HEK293 (cell line): ENCODE measurements at regions not wholly inside any gene's neighbourhood (a gene's known extent, or its start where the extent isn't known, plus 50 kb on each side); places are given as distances from the start of the nearest gene placed in this dataset.
A peak's percentile ranks its signal among the peaks of the same experiment; 100 is the strongest.

Experiments used
- CTCF ChIA-PET: fragments of 350-600 bp; formaldehyde crosslinking; extraction: SDS; loops from one replicate; lab custom pipeline; 2021; ENCODE audit warnings: antibody characterized with exemption; lab: Yijun Ruan, JAX
- POLR2A ChIA-PET: fragments of 300-600 bp; formaldehyde crosslinking; extraction: SDS; loops from one replicate; lab custom pipeline; 2020; ENCODE audit warnings: antibody characterized with exemption, inconsistent platforms; lab: Yijun Ruan, JAX
- H3K27ac ChIP-seq: fragments of 200-500 bp; sonication (Bioruptor generic); 2 replicates; pipeline ENCODE4 v1.5.1; 2014; ENCODE audit warnings: low read depth, low read length, control low read depth, inconsistent platforms; ENCODE audit errors: extremely low read depth
- H3K36me3 ChIP-seq, 2 experiments: fragments of 200-500 bp in 1 of 2; sonication (Bioruptor generic) in 1 of 2; 1 replicate in 1 of 2; 2 replicates in 1 of 2; pipeline ENCODE4 v1.5.1; 2014 to 2017; ENCODE audit warnings: inconsistent platforms in 2 of 2, low read length in 2 of 2; ENCODE audit not compliant: control insufficient read depth in 2 of 2, insufficient read depth in 1 of 2
- H3K4me1 ChIP-seq: fragments of 200-500 bp; sonication (Bioruptor generic); 2 replicates; pipeline ENCODE4 v1.5.1; 2014; ENCODE audit warnings: mild to moderate bottlenecking, low read length, inconsistent platforms; ENCODE audit not compliant: control insufficient read depth, insufficient read depth
- H3K4me3 ChIP-seq: 2 replicates; pipeline ENCODE4 v1.5.1; 2011; ENCODE audit warnings: low read depth, mild to moderate bottlenecking, control low read depth, low read length, moderate library complexity
- H3K9me3 ChIP-seq: fragments of 200-500 bp; sonication (Bioruptor generic); 2 replicates; pipeline ENCODE4 v1.5.1; 2014; ENCODE audit warnings: low read depth, low read length, inconsistent platforms; ENCODE audit not compliant: control insufficient read depth, insufficient read depth
- EGR2 ChIP-seq: fragments of 450-650 bp; formaldehyde crosslinking; IDR thresholded peaks from 2 replicates; pipeline ENCODE4 v1.5.1; 2016; ENCODE audit warnings: low read depth, missing biosample characterization, missing genetic modification characterization
- ELK4 ChIP-seq: IDR thresholded peaks from 2 replicates; pipeline ENCODE4 v1.6.1; 2011; ENCODE audit warnings: mild to moderate bottlenecking, low read depth, low read length, borderline replicate concordance
- FEZF1 ChIP-seq: fragments of 450-650 bp; formaldehyde crosslinking; IDR thresholded peaks from 2 replicates; pipeline ENCODE4 v1.5.1; 2016; ENCODE audit warnings: missing biosample characterization, missing genetic modification characterization
- GLIS2 ChIP-seq: fragments of 450-650 bp; formaldehyde crosslinking; IDR thresholded peaks from 2 replicates; pipeline ENCODE4 v1.5.1; 2016; ENCODE audit warnings: missing biosample characterization, missing genetic modification characterization
- MZF1 ChIP-seq: fragments of 450-650 bp; formaldehyde crosslinking; IDR thresholded peaks from 2 replicates; pipeline ENCODE4 v1.5.1; 2017; ENCODE audit warnings: missing biosample characterization, missing genetic modification characterization, borderline replicate concordance
- SALL2 ChIP-seq: fragments of 450-650 bp; formaldehyde crosslinking; IDR thresholded peaks from 2 replicates; pipeline ENCODE4 v1.5.0; 2017; ENCODE audit warnings: missing biosample characterization, mild to moderate bottlenecking, missing genetic modification characterization, borderline replicate concordance
- WT1 ChIP-seq: fragments of 450-650 bp; formaldehyde crosslinking; IDR thresholded peaks from 2 replicates; pipeline ENCODE4 v1.5.1; 2016; ENCODE audit warnings: missing biosample characterization, missing genetic modification characterization
- YY2 ChIP-seq: fragments of 450-650 bp; formaldehyde crosslinking; IDR thresholded peaks from 2 replicates; pipeline ENCODE4 v1.5.1; 2016; ENCODE audit warnings: missing biosample characterization, missing genetic modification characterization
- ZBTB8A ChIP-seq: fragments of 450-650 bp; formaldehyde crosslinking; IDR thresholded peaks from 2 replicates; pipeline ENCODE4 v1.5.1; 2016; ENCODE audit warnings: missing biosample characterization, missing genetic modification characterization
- ZNF112 ChIP-seq: fragments of 450-650 bp; formaldehyde crosslinking; IDR thresholded peaks from 2 replicates; pipeline ENCODE4 v1.5.0; 2017; ENCODE audit warnings: missing biosample characterization, missing genetic modification characterization
- ZNF146 ChIP-seq: fragments of 450-650 bp; formaldehyde crosslinking; IDR thresholded peaks from 2 replicates; pipeline ENCODE4 v1.5.1; 2016; ENCODE audit warnings: missing biosample characterization, missing genetic modification characterization
- ZNF155 ChIP-seq: fragments of 450-650 bp; formaldehyde crosslinking; IDR thresholded peaks from 2 replicates; pipeline ENCODE4 v1.5.1; 2016; ENCODE audit warnings: missing biosample characterization, missing genetic modification characterization
- ZNF175 ChIP-seq: fragments of 450-650 bp; formaldehyde crosslinking; IDR thresholded peaks from 2 replicates; pipeline ENCODE4 v1.5.1; 2016; ENCODE audit warnings: missing biosample characterization, missing genetic modification characterization
- ZNF394 ChIP-seq: fragments of 450-650 bp; formaldehyde crosslinking; IDR thresholded peaks from 2 replicates; pipeline ENCODE4 v1.5.1; 2016; ENCODE audit warnings: missing biosample characterization, missing genetic modification characterization, mild to moderate bottlenecking, moderate library complexity, borderline replicate concordance
- ZNF416 ChIP-seq: fragments of 450-650 bp; formaldehyde crosslinking; IDR thresholded peaks from 2 replicates; pipeline ENCODE4 v1.5.1; 2016; ENCODE audit warnings: missing biosample characterization, missing genetic modification characterization
- ZNF426 ChIP-seq: fragments of 450-650 bp; formaldehyde crosslinking; IDR thresholded peaks from 2 replicates; pipeline ENCODE4 v1.5.1; 2017; ENCODE audit warnings: missing biosample characterization, missing genetic modification characterization, mild to moderate bottlenecking, inconsistent platforms, moderate library complexity
- ZNF549 ChIP-seq: fragments of 450-650 bp; IDR thresholded peaks from 2 replicates; pipeline ENCODE4 v1.5.1; 2018; ENCODE audit warnings: missing biosample characterization, missing genetic modification characterization, mild to moderate bottlenecking, inconsistent platforms, moderate library complexity
- ZNF555 ChIP-seq: fragments of 450-650 bp; formaldehyde crosslinking; conservative IDR thresholded peaks from 2 replicates; pipeline ENCODE4 v1.5.1; 2017; ENCODE audit warnings: missing biosample characterization, mild to moderate bottlenecking, missing genetic modification characterization, inconsistent platforms
- ZNF623 ChIP-seq: fragments of 450-650 bp; formaldehyde crosslinking; IDR thresholded peaks from 2 replicates; pipeline ENCODE4 v1.5.1; 2016; ENCODE audit warnings: missing biosample characterization, missing genetic modification characterization
- ZNF707 ChIP-seq: fragments of 450-650 bp; formaldehyde crosslinking; IDR thresholded peaks from 2 replicates; pipeline ENCODE4 v1.5.1; 2016; ENCODE audit warnings: missing biosample characterization, missing genetic modification characterization
- ZNF76 ChIP-seq: fragments of 450-650 bp; formaldehyde crosslinking; IDR thresholded peaks from 2 replicates; pipeline ENCODE4; 2016; ENCODE audit warnings: low read depth, missing biosample characterization, missing genetic modification characterization, borderline replicate concordance
- ZNF843 ChIP-seq: fragments of 450-650 bp; formaldehyde crosslinking; IDR thresholded peaks from 2 replicates; pipeline ENCODE4 v1.5.1; 2016; ENCODE audit warnings: missing biosample characterization, missing genetic modification characterization
- TF ChIP-seq, protein P1 (sequence below): fragments of 450-650 bp; formaldehyde crosslinking; IDR thresholded peaks from 2 replicates; pipeline ENCODE4 v1.5.1; 2016; ENCODE audit warnings: missing biosample characterization, missing genetic modification characterization
- TF ChIP-seq, protein P2 (sequence below): fragments of 450-650 bp; formaldehyde crosslinking; IDR thresholded peaks from 2 replicates; pipeline ENCODE4 v1.5.1; 2017; ENCODE audit warnings: missing biosample characterization, missing genetic modification characterization
- TF ChIP-seq, protein P3 (sequence below): fragments of 450-650 bp; formaldehyde crosslinking; IDR thresholded peaks from 2 replicates; pipeline ENCODE4 v1.5.0; 2017; ENCODE audit warnings: missing biosample characterization, missing genetic modification characterization, borderline replicate concordance
- TF ChIP-seq, protein P4 (sequence below): sonication (generic); formaldehyde crosslinking; IDR thresholded peaks from 2 replicates; pipeline ENCODE4 v1.8.1; 2022; ENCODE audit warnings: mild to moderate bottlenecking, moderate library complexity, missing genetic modification reagents
- TF ChIP-seq, protein P5 (sequence below): fragments of 450-650 bp; formaldehyde crosslinking; IDR thresholded peaks from 2 replicates; pipeline ENCODE4 v1.5.1; 2017; ENCODE audit warnings: missing biosample characterization, mild to moderate bottlenecking, missing genetic modification characterization, moderate library complexity

GRCh38 chr1:229192853-229193252 is 78.1 kb upstream of the RAB4A start:
- H3K9me3 ChIP-seq: no peaks in the 10 kb centered on the region
- ChIA-PET POLR2A (no interaction called here), CTCF (interaction anchor here (1.2 to 1.6 kb wide), 2 partner anchors 9 to 10 kb away, joined by 3 to 4 read pairs; no protein-coding TSS in a partner anchor)
- no peak overlapping the region for H3K4me3 ChIP-seq
- peaks cover 4% of the 10 kb centered on the region; the same call in 1 of the 2 replicates for H3K4me1 ChIP-seq
- H3K27ac ChIP-seq: no peak overlapping the region
- H3K36me3 ChIP-seq: no peaks in the 10 kb centered on the region
- TF ChIP-seq MZF1 (tag by site-specific recombination): no peak
- 0 out of 2 replicates have a peak, but pooled peaks have one; percentile 37 for TF ChIP-seq ZNF843
- TF ChIP-seq ZNF426: no peak
- TF ChIP-seq, protein P1, sequence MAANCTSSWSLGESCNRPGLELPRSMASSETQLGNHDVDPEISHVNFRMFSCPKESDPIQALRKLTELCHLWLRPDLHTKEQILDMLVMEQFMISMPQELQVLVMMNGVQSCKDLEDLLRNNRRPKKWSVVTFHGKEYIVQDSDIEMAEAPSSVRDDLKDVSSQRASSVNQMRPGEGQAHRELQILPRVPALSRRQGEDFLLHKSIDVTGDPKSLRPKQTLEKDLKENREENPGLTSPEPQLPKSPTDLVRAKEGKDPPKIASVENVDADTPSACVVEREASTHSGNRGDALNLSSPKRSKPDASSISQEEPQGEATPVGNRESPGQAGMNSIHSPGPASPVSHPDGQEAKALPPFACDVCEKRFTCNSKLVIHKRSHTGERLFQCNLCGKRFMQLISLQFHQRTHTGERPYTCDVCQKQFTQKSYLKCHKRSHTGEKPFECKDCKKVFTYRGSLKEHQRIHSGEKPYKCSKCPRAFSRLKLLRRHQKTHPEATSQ (tag by site-specific recombination): no peak
- no peak for TF ChIP-seq ZNF707 (tag by site-specific recombination)
- TF ChIP-seq, protein P2, sequence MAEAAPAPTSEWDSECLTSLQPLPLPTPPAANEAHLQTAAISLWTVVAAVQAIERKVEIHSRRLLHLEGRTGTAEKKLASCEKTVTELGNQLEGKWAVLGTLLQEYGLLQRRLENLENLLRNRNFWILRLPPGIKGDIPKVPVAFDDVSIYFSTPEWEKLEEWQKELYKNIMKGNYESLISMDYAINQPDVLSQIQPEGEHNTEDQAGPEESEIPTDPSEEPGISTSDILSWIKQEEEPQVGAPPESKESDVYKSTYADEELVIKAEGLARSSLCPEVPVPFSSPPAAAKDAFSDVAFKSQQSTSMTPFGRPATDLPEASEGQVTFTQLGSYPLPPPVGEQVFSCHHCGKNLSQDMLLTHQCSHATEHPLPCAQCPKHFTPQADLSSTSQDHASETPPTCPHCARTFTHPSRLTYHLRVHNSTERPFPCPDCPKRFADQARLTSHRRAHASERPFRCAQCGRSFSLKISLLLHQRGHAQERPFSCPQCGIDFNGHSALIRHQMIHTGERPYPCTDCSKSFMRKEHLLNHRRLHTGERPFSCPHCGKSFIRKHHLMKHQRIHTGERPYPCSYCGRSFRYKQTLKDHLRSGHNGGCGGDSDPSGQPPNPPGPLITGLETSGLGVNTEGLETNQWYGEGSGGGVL (tag by site-specific recombination): no peak
- TF ChIP-seq SALL2 (tag by site-specific recombination): no peak
- no peak for TF ChIP-seq ZNF394 (tag by site-specific recombination)
- no peak for TF ChIP-seq ZNF175
- no peak for TF ChIP-seq ZNF549 (tag by site-specific recombination)
- TF ChIP-seq ZBTB8A (tag by site-specific recombination): no peak
- no peak; the same call in 1 of the 2 replicates for TF ChIP-seq ZNF555
- TF ChIP-seq, protein P3, sequence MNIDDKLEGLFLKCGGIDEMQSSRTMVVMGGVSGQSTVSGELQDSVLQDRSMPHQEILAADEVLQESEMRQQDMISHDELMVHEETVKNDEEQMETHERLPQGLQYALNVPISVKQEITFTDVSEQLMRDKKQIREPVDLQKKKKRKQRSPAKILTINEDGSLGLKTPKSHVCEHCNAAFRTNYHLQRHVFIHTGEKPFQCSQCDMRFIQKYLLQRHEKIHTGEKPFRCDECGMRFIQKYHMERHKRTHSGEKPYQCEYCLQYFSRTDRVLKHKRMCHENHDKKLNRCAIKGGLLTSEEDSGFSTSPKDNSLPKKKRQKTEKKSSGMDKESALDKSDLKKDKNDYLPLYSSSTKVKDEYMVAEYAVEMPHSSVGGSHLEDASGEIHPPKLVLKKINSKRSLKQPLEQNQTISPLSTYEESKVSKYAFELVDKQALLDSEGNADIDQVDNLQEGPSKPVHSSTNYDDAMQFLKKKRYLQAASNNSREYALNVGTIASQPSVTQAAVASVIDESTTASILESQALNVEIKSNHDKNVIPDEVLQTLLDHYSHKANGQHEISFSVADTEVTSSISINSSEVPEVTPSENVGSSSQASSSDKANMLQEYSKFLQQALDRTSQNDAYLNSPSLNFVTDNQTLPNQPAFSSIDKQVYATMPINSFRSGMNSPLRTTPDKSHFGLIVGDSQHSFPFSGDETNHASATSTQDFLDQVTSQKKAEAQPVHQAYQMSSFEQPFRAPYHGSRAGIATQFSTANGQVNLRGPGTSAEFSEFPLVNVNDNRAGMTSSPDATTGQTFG (tag by site-specific recombination): no peak
- TF ChIP-seq GLIS2: no peak
- no peak for TF ChIP-seq EGR2
- no peak for TF ChIP-seq ZNF146 (tag by site-specific recombination)
- 0 out of 2 replicates have a peak, but pooled peaks have one; percentile 23 for TF ChIP-seq WT1 (tag by site-specific recombination)
- TF ChIP-seq, protein P4, sequence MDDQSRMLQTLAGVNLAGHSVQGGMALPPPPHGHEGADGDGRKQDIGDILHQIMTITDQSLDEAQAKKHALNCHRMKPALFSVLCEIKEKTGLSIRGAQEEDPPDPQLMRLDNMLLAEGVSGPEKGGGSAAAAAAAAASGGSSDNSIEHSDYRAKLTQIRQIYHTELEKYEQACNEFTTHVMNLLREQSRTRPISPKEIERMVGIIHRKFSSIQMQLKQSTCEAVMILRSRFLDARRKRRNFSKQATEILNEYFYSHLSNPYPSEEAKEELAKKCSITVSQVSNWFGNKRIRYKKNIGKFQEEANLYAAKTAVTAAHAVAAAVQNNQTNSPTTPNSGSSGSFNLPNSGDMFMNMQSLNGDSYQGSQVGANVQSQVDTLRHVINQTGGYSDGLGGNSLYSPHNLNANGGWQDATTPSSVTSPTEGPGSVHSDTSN (CRISPR knock-in tag): no peak
- no peak for TF ChIP-seq ZNF416 (tag by site-specific recombination)
- TF ChIP-seq FEZF1 (tag by site-specific recombination): peak; percentile 87
- no peak for TF ChIP-seq ZNF76
- TF ChIP-seq YY2: no peak
- TF ChIP-seq ZNF155 (tag by site-specific recombination): no peak
- TF ChIP-seq ZNF623 (tag by site-specific recombination): no peak
- TF ChIP-seq ZNF112 (tag by site-specific recombination): no peak
- TF ChIP-seq ELK4: no peak
- TF ChIP-seq, protein P5, sequence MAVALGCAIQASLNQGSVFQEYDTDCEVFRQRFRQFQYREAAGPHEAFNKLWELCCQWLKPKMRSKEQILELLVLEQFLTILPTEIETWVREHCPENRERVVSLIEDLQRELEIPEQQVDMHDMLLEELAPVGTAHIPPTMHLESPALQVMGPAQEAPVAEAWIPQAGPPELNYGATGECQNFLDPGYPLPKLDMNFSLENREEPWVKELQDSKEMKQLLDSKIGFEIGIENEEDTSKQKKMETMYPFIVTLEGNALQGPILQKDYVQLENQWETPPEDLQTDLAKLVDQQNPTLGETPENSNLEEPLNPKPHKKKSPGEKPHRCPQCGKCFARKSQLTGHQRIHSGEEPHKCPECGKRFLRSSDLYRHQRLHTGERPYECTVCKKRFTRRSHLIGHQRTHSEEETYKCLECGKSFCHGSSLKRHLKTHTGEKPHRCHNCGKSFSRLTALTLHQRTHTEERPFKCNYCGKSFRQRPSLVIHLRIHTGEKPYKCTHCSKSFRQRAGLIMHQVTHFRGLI (tag by site-specific recombination): no peak
